Left lung (tissue), 4 donors: ENCODE measurements at regions not wholly inside any gene's neighbourhood (a gene's known extent, or its start where the extent isn't known, plus 50 kb on each side); places are given as distances from the start of the nearest gene placed in this dataset.

Experiments used
- ATAC-seq: fragments of 200-7000 bp; cut with Tn5 transposase; one replicate; pipeline ENCODE4 v1.9.1; 2020; ENCODE audit warnings: moderate library complexity
- DNase-seq, 4 donors: peaks; one replicate each; pipeline ENCODE4 v3.0.0-alpha.2; 2013 to 2020
- H3K27ac ChIP-seq, 2 donors: fragments of 200-600 bp; sonication (generic) in 1 of 2; one replicate each; pipeline versions ENCODE4 v1.5.0 to v1.8.0; 2020 to 2021
- H3K27me3 ChIP-seq, 2 donors: fragments of 200-600 bp; sonication (generic) in 1 of 2; one replicate each; pipeline versions ENCODE4 v1.5.0 to v1.8.0; 2020 to 2021
- H3K36me3 ChIP-seq, 2 donors: fragments of 200-600 bp; sonication (generic) in 1 of 2; one replicate each; pipeline versions ENCODE4 v1.5.0 to v1.8.0; 2020 to 2021
- H3K4me1 ChIP-seq, 2 donors: fragments of 200-600 bp; one replicate each; pipeline ENCODE4 v1.8.0; 2021
- H3K4me3 ChIP-seq, 2 donors: fragments of 200-600 bp; sonication (generic) in 1 of 2; one replicate each; pipeline versions ENCODE4 v1.5.0 to v1.8.0; 2020 to 2021; ENCODE audit warnings: mild to moderate bottlenecking in 1 of 2
- H3K9me3 ChIP-seq, 2 donors: fragments of 200-600 bp; sonication (generic) in 1 of 2; one replicate each; pipeline versions ENCODE4 v1.5.0 to v1.8.0; 2020 to 2021
- intact Hi-C, 2 donors: fragments of 100-400 bp; cut with DNase I; formaldehyde crosslinking; loops; one replicate each; pipeline versions ENCODE4 v1.11.2 to v1.14.2; 2022
- TF ChIP-seq, protein P1 (sequence below), 2 donors: fragments of 200-600 bp; sonication (generic) in 1 of 2; IDR thresholded peaks; one replicate each; pipeline versions ENCODE4 v1.5.0 to v1.8.0; 2021; ENCODE audit warnings: antibody characterized with exemption in 2 of 2
- donor health status: DM: no; HTN: yes; CAD: no.
- donor health status: DM: no; HTN: no; CAD: no.

GRCh38 chr15:39084674-39085530 is 496.0 kb upstream of the THBS1 start:
- Histone ChIP-seq H3K27ac (peak overlapping the region in 1 of 2 donors; percentile 5), H3K9me3 (no peaks in the 10 kb centered on the region), H3K4me1 (peaks cover 0 to 7% of the 10 kb centered on the region in 2 donors), H3K4me3 (no peak overlapping the region), H3K27me3 (no peaks in the 10 kb centered on the region), H3K36me3 (no peaks in the 10 kb centered on the region)
- DNase-seq, result peak in 3 of 4 donors; percentile 42 to 87 (median 83)
- ATAC-seq, result peak; percentile 52
- TF ChIP-seq, protein P1, sequence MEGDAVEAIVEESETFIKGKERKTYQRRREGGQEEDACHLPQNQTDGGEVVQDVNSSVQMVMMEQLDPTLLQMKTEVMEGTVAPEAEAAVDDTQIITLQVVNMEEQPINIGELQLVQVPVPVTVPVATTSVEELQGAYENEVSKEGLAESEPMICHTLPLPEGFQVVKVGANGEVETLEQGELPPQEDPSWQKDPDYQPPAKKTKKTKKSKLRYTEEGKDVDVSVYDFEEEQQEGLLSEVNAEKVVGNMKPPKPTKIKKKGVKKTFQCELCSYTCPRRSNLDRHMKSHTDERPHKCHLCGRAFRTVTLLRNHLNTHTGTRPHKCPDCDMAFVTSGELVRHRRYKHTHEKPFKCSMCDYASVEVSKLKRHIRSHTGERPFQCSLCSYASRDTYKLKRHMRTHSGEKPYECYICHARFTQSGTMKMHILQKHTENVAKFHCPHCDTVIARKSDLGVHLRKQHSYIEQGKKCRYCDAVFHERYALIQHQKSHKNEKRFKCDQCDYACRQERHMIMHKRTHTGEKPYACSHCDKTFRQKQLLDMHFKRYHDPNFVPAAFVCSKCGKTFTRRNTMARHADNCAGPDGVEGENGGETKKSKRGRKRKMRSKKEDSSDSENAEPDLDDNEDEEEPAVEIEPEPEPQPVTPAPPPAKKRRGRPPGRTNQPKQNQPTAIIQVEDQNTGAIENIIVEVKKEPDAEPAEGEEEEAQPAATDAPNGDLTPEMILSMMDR (IDR thresholded peaks at IDR 0.05), result no peak
- intact Hi-C loops, result no loop called here

DNA sequence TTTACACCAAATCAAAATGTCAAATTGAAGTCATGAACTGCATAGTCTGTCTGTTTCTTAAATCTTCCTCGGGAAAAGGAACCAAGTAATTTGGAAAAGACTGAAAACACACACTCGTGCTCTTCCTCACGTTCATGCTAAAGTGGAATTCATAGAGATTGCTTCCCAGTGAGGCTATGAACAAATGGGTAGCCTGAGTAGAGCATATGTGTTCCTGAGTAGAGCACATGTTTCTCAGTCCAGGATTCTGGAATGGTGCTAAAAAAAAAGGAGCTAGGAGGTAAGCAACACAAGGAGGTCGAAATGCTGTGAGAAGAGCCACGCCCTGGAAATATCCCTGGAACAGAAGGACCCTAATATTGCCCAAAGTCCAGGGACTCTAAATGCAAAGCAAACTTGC is 494.2 kb upstream of the THBS1 start:
- no peaks in the 10 kb centered on the region for H3K9me3 ChIP-seq
- H3K27me3 ChIP-seq, result no peaks in the 10 kb centered on the region
- no peaks in the 10 kb centered on the region for H3K36me3 ChIP-seq
- H3K4me3 ChIP-seq, result no peak overlapping the region
- no peak for ATAC-seq
- H3K27ac ChIP-seq, result no peak overlapping the region
- intact Hi-C loops, result no loop called here
- TF ChIP-seq, protein P1 (IDR thresholded peaks at IDR 0.05), result no peak
- peaks cover 0 to 7% of the 10 kb centered on the region in 2 donors for H3K4me1 ChIP-seq
- no peak for DNase-seq

DNA sequence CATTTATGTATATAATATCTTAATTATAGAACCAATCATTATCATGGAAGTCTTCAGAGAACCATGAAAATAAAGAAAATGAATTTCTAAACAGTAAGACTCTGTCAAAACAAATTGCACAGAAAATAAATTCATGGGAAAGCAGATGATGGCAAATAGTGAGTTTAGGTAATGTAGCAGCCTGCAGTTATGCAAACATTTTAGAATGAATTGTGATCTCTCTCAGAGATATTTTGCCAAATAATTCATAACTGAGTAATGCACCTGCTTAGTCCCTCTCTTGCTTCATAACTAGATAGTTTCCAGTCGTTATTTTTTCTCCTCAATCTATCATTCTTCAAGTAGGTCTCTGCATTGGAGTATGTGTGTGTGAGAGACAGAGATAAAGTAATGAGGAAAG is 492.7 kb upstream of the THBS1 start:
- Histone ChIP-seq H3K4me1 (peaks cover 0 to 5% of the 10 kb centered on the region in 2 donors), H3K27ac (no peak overlapping the region), H3K27me3 (no peaks in the 10 kb centered on the region), H3K36me3 (no peaks in the 10 kb centered on the region), H3K9me3 (no peaks in the 10 kb centered on the region), H3K4me3 (no peak overlapping the region)
- ATAC-seq (no peak), DNase-seq (no peak)
- TF ChIP-seq, protein P1 (IDR thresholded peaks at IDR 0.05), result no peak
- intact Hi-C loops, result no loop called here

DNA sequence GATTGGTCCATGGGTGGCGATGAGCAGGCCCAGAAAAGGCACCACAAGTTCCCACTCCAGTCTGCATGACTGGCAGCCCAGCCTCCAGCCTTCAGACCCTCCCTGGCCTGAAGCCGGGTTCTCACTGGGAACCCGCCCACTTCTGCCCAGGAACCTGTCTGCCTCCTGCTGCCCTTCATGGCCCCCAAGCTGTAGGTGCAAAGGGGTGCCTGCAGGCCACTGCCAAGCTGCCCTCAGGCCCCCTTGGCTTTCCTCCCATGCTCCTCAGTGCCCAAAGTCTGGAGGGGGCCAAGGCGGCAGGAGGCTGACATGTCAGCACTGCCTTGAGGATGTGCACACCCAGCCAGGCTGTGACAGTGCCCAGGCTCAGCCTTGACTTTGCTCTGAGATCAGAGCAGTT is 488.5 kb upstream of the THBS1 start:
- Histone ChIP-seq H3K36me3 (no peaks in the 10 kb centered on the region), H3K4me1 (no peaks in the 10 kb centered on the region), H3K27me3 (no peaks in the 10 kb centered on the region), H3K27ac (no peak overlapping the region), H3K4me3 (no peak overlapping the region), H3K9me3 (no peaks in the 10 kb centered on the region)
- intact Hi-C loops, result no loop called here
- TF ChIP-seq, protein P1 (IDR thresholded peaks at IDR 0.05), result no peak
- ATAC-seq, result no peak
- no peak for DNase-seq

DNA sequence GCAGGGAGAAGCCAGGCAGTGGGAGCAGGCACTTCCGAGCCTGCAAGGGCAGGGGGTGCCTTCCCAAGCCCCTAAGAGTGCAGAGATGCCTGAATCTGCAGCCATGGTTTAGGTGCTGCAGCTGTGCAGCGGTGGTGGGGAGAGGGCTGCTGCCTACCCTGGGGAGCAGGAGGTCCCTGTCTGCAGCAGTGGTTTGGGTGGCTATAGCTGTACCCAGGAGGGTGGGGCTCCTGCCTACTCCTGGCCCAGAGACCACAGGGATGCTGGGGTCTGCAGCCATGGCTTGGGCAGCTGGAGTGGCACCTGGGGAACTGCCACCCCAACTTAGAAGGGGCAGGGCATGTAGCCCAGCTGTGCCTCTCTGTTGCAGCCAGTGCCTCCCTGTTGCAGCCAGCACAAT is 488.1 kb upstream of the THBS1 start:
- Histone ChIP-seq H3K9me3 (no peaks in the 10 kb centered on the region), H3K4me1 (no peaks in the 10 kb centered on the region), H3K4me3 (no peak overlapping the region), H3K27me3 (no peaks in the 10 kb centered on the region), H3K27ac (no peak overlapping the region), H3K36me3 (no peaks in the 10 kb centered on the region)
- TF ChIP-seq, protein P1 (IDR thresholded peaks at IDR 0.05), result no peak
- DNase-seq (no peak), ATAC-seq (no peak)
- intact Hi-C loops, result no loop called here
